ENCODE measurements at regions not wholly inside any gene's neighbourhood (a gene's known extent, or its start where the extent isn't known, plus 50 kb on each side); places are given as distances from the start of the nearest gene placed in this dataset.

DNA sequence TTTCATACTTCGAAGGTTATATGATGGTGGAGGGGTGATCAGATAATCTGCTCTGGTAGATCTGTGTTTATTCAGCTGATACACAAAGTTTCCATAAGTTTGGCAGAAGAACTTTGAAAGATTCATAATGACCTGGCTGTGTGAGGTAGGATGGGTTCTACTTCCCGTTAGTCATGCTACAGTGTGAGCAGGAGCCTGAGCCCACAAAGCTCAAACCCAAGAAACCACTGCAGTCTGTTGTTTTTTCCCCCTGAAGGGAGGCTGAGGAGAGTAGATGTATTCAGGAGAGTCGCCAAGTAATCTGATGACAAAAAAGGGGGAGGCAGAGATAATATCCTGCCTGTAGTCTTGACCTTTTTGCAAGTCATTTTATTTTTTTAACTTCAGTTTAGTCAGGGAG, 52.8 kb upstream of the PPP3CA start:
- intact Hi-C loops (cut with micrococcal nuclease; ENCODE audit: unreplicated experiment) = no loop called here
- 10% methylated on average over 3 of the region's 3 CpGs for WGBS (ENCODE audit: low lambda C conversion rate)
- Histone ChIP-seq H3K9ac (ENCODE audit: insufficient read depth, low read depth, low read length) (no peak overlapping the region), H3K27me3 (ENCODE audit: control insufficient read depth in 1 of 2, insufficient read depth in 2 of 2, low read length in 2 of 2) (no peaks in the 10 kb centered on the region; a peak in 2 of 5 replicates), H3K4me3 (replicated peaks in 1 of 3; ENCODE audit: insufficient read depth in 1 of 3, low read depth in 2 of 3, low read length in 3 of 3) (no peak overlapping the region), H2AFZ (ENCODE audit: low read length) (no peak overlapping the region), H3K9me3 (ENCODE audit: low read length) (no peaks in the 10 kb centered on the region), H4K20me1 (ENCODE audit: insufficient read depth, low read length) (no peaks in the 10 kb centered on the region), H3K27ac (ENCODE audit: extremely low read length, insufficient read depth, low read length) (no peak overlapping the region), H3K36me3 (replicated peaks in 1 of 2; ENCODE audit: control insufficient read depth in 1 of 2, insufficient read depth in 2 of 2, low read length in 2 of 2) (no peaks in the 10 kb centered on the region), H3K4me2 (ENCODE audit: low read depth, low read length) (no peak overlapping the region), H3K79me2 (ENCODE audit: insufficient read depth, low read length) (no peaks in the 10 kb centered on the region), H3K4me1 (ENCODE audit: insufficient read depth, low read length) (no peaks in the 10 kb centered on the region)
- no peak for DNase-seq (ENCODE audit: low spot score)
- no peak for ATAC-seq
- FAIRE-seq = no peak
- ChIA-PET CTCF (ENCODE audit: low intra/inter-chr PET ratio, low total read pairs) (no interaction called here), POLR2A (no interaction called here)
- BruUV-seq (replicated peaks) = no TSS peak
- in situ Hi-C loops (cut with HindIII; ENCODE audit: extremely low pct_ligation_motif_present, low pct_unique_long_range_greater_than_20kb) = no loop called here
- TF ChIP-seq NFE2L2 (IDR thresholded peaks at IDR 0.05; ENCODE audit: low read length) = 0 out of 2 replicates have a peak, but pooled peaks have one; percentile 13
- no peak for TF ChIP-seq STAT5B (CRISPR knock-in tag; IDR thresholded peaks at IDR 0.05)

DNA sequence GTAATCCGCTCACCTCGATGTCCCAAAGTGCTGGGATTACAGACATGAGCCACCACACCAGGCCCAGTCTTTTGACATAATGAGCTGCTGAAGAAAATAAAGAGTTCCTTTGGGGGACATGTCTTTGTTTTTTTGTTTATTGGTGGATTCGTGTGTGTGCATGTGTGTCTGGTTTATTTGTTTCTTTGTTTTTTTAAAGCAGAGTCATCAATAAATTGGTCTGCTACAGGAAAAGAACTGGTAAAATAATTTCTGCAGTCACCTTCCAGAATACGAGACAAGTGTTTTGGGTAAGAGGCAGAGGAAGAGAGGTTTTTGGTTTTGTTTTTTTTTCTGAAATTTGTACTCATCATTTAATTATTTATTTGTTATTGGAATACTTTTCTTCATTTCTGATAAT, 51.5 kb upstream of the PPP3CA start:
- Histone ChIP-seq H3K4me3 (replicated peaks in 1 of 3; ENCODE audit: insufficient read depth in 1 of 3, low read depth in 2 of 3, low read length in 3 of 3) (no peak overlapping the region), H3K4me1 (ENCODE audit: insufficient read depth, low read length) (no peaks in the 10 kb centered on the region)

More for the DNA sequence above, 51.5 kb upstream of the PPP3CA start:
- H4K20me1 ChIP-seq (ENCODE audit: insufficient read depth, low read length) = no peaks in the 10 kb centered on the region
- no peak for DNase-seq (ENCODE audit: low spot score)
- 58% methylated on average over 4 of the region's 4 CpGs for WGBS (ENCODE audit: low lambda C conversion rate)
- intact Hi-C loops (cut with micrococcal nuclease; ENCODE audit: unreplicated experiment) = no loop called here
- ATAC-seq = no peak
- H3K27ac ChIP-seq (ENCODE audit: extremely low read length, insufficient read depth, low read length) = no peak overlapping the region
- ChIA-PET POLR2A (no interaction called here), CTCF (ENCODE audit: low intra/inter-chr PET ratio, low total read pairs) (no interaction called here)
- no peak overlapping the region for H3K4me2 ChIP-seq (ENCODE audit: low read depth, low read length)
- no TSS peak for BruUV-seq (replicated peaks)
- no peaks in the 10 kb centered on the region for H3K9me3 ChIP-seq (ENCODE audit: low read length)
- H3K36me3 ChIP-seq (replicated peaks in 1 of 2; ENCODE audit: control insufficient read depth in 1 of 2, insufficient read depth in 2 of 2, low read length in 2 of 2) = no peaks in the 10 kb centered on the region
- no peak overlapping the region for H2AFZ ChIP-seq (ENCODE audit: low read length)
- TF ChIP-seq ZNF761 (CRISPR knock-in tag; conservative IDR thresholded peaks at IDR 0.05) (no peak), MAFF (IDR thresholded peaks at IDR 0.05; ENCODE audit: low read depth, low read length) (peak; percentile 51), MAFK (conservative IDR thresholded peaks at IDR 0.05 in 1 of 2, IDR thresholded peaks at IDR 0.05 in 1 of 2; ENCODE audit: low read length in 2 of 2) (peak; percentile 49 to 66; a peak in 3 of 4 replicates), ZNF292 (CRISPR knock-in tag; IDR thresholded peaks at IDR 0.05; ENCODE audit: borderline replicate concordance, low read depth) (no peak)
- FAIRE-seq = no peak
- no peaks in the 10 kb centered on the region for H3K79me2 ChIP-seq (ENCODE audit: insufficient read depth, low read length)
- no peak overlapping the region for H3K9ac ChIP-seq (ENCODE audit: insufficient read depth, low read depth, low read length)
- in situ Hi-C loops (cut with HindIII; ENCODE audit: extremely low pct_ligation_motif_present, low pct_unique_long_range_greater_than_20kb) = no loop called here
- no peaks in the 10 kb centered on the region; a peak in 2 of 5 replicates for H3K27me3 ChIP-seq (ENCODE audit: control insufficient read depth in 1 of 2, insufficient read depth in 2 of 2, low read length in 2 of 2)

Small RNAs in the stretch of these regions (small RNA-seq; reads per million reads assigned to genes)
- 0 reads per million in 3 experiments for gene RNU6-462P (ENCODE audit: insufficient read depth in 2 of 3, insufficient read length in 3 of 3, low read depth in 2 of 3, low replicate concordance in 1 of 3)
